ENCODE measurements at regions not wholly inside any gene's neighbourhood (a gene's known extent, or its start where the extent isn't known, plus 50 kb on each side); places are given as distances from the start of the nearest gene placed in this dataset.
"Not testable (repeated sequence)": the region's sequence is repeated elsewhere in the genome, so short reads cannot be mapped to it uniquely, and the experiment has no call there.

GRCh38 chr13:107641574-107641973 is 573.8 kb downstream of the LIG4 start:
- no peak for DNase-seq

DNA sequence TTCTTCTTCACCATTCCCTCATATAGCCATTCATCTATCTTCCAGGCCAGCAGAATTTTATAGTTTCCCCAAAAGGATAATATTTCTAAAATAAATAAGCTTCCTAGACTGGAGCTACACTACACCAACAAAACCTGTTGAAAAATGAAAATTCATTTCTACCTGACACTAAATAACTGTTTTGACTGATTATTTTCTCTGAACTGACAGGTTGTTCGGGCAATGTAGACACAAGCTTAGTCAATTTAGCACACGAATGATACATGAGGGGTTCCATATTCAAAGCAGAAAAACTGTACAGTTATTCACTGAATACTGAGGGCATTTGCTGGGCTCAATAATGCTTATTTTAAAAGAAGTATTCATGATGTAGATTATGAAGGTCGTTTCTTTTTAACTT is 589.7 kb downstream of the LIG4 start:
- DNase-seq: no peak

DNA sequence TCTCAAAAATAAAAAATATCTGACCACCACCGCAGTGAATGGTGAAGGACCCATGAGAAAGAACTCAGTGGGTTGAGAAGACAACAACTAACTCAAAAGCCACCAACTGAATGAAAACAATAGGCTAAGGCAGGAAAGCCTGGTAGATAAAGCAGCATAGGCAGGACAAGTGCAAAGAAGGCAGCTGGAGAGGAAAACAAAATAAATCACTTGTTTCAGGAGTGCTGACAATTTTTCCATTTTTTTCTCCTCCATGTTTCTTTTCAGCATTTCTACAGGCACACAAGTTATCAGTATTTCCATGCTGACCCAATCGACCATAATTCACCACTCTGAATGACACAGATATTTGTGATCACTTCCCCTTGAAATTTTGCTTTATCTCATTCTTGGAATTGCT is 597.8 kb downstream of the LIG4 start:
- DNase-seq: no peak

DNA sequence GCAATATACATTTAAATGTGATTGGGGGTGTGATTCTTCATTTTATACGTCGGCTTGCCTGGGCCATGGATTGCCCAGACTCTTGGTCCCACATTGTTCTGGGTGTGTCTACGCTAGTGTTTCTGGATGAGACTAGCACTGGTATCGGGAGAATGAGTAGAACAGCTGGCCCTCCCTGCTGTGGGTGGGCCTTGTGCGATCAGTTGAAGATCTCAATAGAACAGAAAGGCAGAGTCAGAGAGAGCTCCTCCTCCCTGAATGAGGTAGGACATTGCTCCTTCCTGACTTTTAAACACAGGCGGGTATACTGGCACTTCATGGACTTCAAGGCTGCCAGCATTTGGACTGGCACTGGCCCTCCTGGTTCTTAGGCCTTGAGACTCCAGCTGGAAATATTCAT is 603.0 kb downstream of the LIG4 start:
- no peak for DNase-seq

DNA sequence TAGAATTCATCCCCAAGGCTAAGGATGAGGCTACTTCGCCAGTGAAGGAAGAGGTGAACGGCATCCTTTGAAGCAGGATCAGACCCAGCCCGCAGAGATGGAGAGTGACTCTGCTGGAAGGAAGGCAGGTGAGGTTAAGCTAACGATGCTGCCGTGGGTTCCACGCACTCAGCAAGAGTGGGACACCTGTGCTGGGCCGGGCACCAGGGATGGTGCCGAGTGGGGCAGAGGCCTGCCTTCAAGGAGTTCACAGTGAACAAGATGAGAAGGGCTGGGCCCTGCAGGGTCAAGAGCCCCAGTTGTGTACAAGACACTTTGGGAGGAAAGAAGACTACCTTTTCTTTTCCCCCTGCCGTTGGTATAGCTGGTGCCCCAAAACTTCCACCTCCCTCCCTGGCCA is 606.6 kb downstream of the LIG4 start:
- no peak for DNase-seq

DNA sequence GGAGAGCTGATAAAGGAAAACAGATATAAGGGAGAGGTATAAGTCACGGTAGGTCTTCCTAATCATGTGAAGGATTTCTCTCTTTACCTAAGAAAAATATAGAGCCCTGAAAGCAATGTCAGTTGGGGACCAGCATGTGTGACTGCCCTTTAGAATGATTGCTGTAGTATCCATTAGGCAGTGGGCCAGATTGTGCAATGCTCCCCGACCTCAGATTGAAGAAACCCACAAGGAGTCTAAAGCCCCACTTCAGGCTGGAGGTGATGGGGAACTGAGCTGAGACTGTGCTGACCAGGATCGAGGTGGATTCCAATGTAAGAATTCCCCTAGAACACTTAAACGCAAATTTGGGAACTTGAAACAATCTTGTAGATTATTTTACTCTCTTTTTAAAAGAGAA is 614.4 kb downstream of the LIG4 start:
- no peak for DNase-seq

- not testable (repeated sequence) for DNase-seq
Observed at GRCh38 chr13:107596306-107596705, 619.0 kb downstream of the LIG4 start.

DNA sequence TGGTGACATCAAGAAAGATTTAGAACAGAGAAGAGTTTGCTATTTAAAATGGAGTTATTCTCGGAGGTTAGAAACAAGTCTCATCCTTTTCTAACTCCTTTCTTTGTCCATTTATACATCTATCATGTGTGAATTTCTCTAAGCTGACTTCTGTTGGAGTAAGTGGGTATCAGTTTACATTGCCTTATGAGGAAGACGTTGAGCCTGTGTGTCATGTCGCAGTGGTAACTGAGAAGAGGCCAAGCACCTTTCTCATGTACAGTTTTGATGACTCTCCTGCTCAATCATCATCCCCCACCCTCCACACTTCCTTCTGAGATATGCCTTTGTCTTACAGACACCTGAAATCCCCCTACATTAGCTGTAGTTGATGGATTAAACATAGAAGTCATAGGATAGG is 624.8 kb downstream of the LIG4 start:
- no peak for DNase-seq

- no peak for DNase-seq
Observed at GRCh38 chr13:107587681-107588080, 627.7 kb downstream of the LIG4 start.

- DNase-seq: no peak
Observed at GRCh38 chr13:107586216-107586615, 629.1 kb downstream of the LIG4 start.

GRCh38 chr13:107585469-107586180 is 629.7 kb downstream of the LIG4 start:
- DNase-seq: no peak

- DNase-seq: no peak
Observed at GRCh38 chr13:107582171-107582570, 633.2 kb downstream of the LIG4 start.

DNA sequence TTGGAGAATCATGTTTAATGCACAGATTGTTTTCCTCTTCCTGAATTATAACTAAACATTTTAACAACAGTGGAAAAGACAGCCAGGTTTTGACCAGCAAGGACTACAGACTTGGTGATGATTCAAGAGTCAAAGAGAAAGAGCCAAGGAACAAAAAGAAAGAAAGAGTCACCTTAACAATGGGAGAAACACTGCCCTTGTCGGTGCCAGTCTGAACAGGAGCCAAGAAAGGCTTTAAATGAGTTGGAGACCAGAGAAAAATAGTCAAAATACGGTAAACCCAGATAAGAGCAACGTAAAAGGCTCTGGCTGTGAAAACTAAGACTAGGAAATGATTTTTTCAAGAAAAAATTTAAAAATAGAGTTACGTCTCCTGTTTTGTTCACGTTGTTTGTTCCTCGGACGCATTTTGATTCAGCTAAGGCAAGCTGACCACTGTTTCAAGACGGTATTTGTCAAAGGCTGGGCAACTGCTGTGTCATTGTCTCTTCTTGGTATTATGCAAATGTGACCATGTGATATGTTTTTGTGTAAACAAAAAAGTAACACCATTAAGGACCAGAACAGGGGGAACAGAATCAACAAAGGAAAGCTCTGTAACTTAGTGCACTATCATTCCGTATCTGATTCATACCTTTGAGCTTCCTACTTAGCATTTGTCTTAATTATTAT is 634.5 kb downstream of the LIG4 start:
- DNase-seq: no peak

DNA sequence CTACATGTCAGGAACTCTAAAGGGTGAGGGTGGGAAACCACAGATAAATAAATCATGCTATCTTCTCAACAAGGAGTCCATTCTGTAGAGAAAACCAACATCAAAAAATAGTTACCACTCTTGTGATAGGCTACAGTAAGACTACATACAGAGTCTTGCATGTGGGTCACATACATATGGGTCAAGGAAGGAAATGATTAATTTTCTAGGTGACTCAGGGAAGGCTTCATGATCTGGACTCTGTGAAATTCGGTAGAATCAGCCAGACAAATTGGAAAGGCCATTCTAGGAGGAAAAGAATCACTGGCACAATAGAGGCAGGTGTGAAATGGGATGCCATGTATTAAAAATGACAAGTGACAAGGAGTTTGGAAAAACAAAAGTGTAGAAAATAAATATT is 638.9 kb downstream of the LIG4 start:
- DNase-seq: no peak

DNA sequence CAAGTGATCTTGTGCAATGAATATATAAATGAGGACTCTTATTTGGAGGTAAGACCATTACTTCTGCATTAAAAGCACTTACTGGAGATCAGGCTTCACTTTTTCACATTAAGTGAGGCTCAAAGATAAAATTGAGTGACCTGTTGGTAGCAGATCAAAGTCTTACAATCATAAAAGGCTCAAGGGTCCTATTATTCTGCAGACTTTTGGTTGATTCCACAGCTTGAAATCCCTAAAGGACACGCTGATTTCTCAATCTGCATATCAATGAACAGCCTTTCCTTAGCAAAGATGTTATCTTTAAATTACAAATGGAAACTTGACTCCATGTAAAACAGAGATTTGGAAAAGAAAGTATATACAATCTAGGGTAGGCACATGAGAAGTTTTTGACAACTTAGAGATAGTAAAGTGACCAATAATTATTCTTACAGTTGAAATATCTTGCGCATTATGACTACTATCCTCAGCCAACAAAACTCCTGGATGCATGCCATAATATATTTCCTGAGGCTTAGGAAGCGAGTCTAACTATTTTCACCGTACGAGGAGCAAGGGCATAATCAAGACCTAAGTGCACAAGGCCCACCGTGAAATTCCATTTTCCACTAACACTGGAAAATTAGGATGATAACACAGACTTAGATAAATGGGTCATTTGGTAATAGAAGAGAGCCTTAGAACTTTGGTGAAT is 640.7 kb downstream of the LIG4 start:
- DNase-seq: no peak

GRCh38 chr13:107573184-107573583 is 642.2 kb downstream of the LIG4 start:
- DNase-seq: no peak

- DNase-seq: no peak
Observed at GRCh38 chr13:107572156-107572555, 643.2 kb downstream of the LIG4 start.

DNA sequence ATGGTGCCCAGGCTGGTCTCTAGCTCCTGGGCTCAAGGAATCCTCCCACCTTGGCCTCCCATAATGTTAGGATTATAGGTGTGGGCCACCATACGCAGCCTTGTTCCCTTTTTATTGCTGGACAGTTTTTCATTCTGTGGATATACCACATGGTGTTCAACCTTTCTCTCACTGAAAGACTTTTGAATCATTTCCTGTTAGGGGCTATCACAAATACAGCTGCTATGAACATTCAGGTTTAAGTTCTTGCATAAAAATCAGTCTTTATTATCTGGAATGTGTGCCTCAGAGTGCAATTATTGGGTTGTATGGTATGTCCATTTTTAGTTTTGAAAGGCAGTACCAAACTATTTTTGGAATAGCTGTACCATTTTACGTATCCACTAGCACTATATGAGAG is 647.2 kb downstream of the LIG4 start:
- no peak for DNase-seq

GRCh38 chr13:107563099-107563925 is 652.0 kb downstream of the LIG4 start:
- no peak for DNase-seq

- DNase-seq: no peak
Observed at GRCh38 chr13:107562203-107562602, 653.1 kb downstream of the LIG4 start.

DNA sequence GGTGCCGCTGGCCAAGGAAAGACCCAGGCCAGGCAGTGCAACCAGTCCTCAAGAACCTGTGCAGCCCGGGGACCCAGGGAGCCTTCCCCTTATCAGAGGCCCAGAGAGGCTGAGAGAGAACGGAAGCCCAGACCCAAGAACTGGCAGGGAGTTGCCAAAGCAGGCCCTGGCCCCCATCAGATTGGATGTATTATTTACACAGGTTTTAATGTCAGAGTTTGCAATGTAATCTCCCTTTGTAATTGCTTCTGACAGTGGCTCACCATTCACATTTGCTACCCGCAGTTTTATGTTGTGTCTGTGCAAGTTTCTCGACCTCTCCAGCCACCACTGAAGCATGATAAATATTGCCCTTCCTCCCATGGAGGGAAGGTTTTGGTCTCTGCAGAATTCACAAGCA is 660.9 kb downstream of the LIG4 start:
- no peak for DNase-seq

DNA sequence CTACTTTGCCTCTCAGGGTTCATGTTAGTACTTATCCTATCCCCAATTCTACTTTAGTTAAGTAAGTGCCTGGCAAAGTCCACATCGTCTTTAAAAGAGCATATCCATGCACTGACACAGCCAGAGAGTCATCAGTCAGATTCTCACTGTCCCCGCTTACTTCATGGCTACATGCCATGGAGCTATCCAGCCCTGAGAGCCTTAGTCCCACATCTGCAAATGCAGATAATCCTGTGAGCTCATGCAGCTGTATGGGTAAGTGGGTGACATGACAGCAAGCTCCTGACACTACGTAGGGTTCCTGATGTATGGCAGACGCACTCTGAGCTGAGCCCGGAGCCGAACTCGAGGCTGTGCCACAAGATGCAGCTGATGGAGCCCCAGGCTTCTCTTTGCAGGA is 661.5 kb downstream of the LIG4 start:
- no peak for DNase-seq

DNA sequence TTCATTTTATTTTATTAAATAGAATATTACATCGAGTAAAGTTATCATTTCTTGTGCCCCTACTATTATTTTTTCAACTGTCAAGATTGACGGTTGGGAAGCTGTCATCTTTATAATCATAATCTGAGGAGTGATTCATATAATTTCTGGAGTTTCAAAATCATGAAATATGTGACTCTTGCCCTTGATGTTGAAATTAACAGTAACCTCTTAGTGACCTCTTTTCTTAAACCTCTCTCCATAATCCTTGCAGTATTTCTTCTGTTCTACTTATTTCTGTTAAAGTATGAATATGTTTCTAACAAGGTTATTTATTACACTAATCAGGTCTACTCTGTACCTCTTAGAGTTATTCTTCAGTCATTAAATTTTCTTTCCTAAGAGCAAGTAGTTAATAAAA is 663.8 kb downstream of the LIG4 start:
- DNase-seq: no peak
